SJSA1 (cell line): ENCODE measurements at regions not wholly inside any gene's neighbourhood (a gene's known extent, or its start where the extent isn't known, plus 50 kb on each side); places are given as distances from the start of the nearest gene placed in this dataset.
A peak's percentile ranks its signal among the peaks of the same experiment; 100 is the strongest.

Experiments
- DNase-seq, 2 experiments: peaks; one replicate each; pipeline ENCODE4 v3.0.0-alpha.2; 2015 to 2020; ENCODE audit warnings: low spot score in 2 of 2, low read depth in 1 of 2
- H3K27ac ChIP-seq: fragments of 250-450 bp; sonication (Bioruptor Pico); 2 replicates; pipeline ENCODE4 v1.5.1; 2020; ENCODE audit warnings: mild to moderate bottlenecking, moderate library complexity
- H3K27me3 ChIP-seq: fragments of 250-450 bp; sonication (Bioruptor Pico); replicated peaks from 2 replicates; pipeline ENCODE4 v1.5.1; 2020; ENCODE audit warnings: mild to moderate bottlenecking, moderate library complexity
- H3K36me3 ChIP-seq: fragments of 250-450 bp; sonication (Bioruptor Pico); 2 replicates; pipeline ENCODE4 v1.5.1; 2020; ENCODE audit warnings: mild to moderate bottlenecking
- H3K4me1 ChIP-seq: fragments of 250-450 bp; sonication (Bioruptor Pico); replicated peaks from 2 replicates; pipeline ENCODE4 v1.6.1; 2021; ENCODE audit warnings: mild to moderate bottlenecking
- H3K4me3 ChIP-seq: fragments of 250-450 bp; sonication (Bioruptor Pico); 2 replicates; pipeline ENCODE4 v1.5.1; 2020; ENCODE audit warnings: mild to moderate bottlenecking
- H3K9me3 ChIP-seq: fragments of 250-450 bp; sonication (Bioruptor Pico); replicated peaks from 2 replicates; pipeline ENCODE4 v1.5.1; 2020; ENCODE audit warnings: mild to moderate bottlenecking

GRCh38 chr2:239476757-239477585 lies 76.2 kb upstream of the HDAC4 start:
- Histone ChIP-seq H3K27me3 (peaks cover 12% of the 10 kb centered on the region), H3K27ac (no peak overlapping the region), H3K4me3 (no peak overlapping the region), H3K9me3 (no peaks in the 10 kb centered on the region), H3K4me1 (no peaks in the 10 kb centered on the region), H3K36me3 (no peaks in the 10 kb centered on the region)
- no peak for DNase-seq

- no peak for DNase-seq
Observed at GRCh38 chr2:239476029-239476756, 75.4 kb upstream of the HDAC4 start.

GRCh38 chr2:239475161-239476028 lies 74.6 kb upstream of the HDAC4 start:
- Histone ChIP-seq H3K4me1 (no peaks in the 10 kb centered on the region), H3K9me3 (no peaks in the 10 kb centered on the region), H3K4me3 (no peak overlapping the region), H3K36me3 (no peaks in the 10 kb centered on the region), H3K27ac (no peak overlapping the region), H3K27me3 (peaks cover 12% of the 10 kb centered on the region)
- no peak for DNase-seq

More at GRCh38 chr2:239476029-239476756, 75.4 kb upstream of the HDAC4 start:
- H3K4me3 ChIP-seq = no peak overlapping the region
- H3K27me3 ChIP-seq = peaks cover 12% of the 10 kb centered on the region
- H3K4me1 ChIP-seq = no peaks in the 10 kb centered on the region
- H3K9me3 ChIP-seq = no peaks in the 10 kb centered on the region
- no peaks in the 10 kb centered on the region for H3K36me3 ChIP-seq
- H3K27ac ChIP-seq = no peak overlapping the region

GRCh38 chr2:239473211-239473805 lies 72.5 kb upstream of the HDAC4 start:
- no peak overlapping the region for H3K27ac ChIP-seq
- no peak overlapping the region for H3K4me3 ChIP-seq
- peaks cover 12% of the 10 kb centered on the region for H3K27me3 ChIP-seq
- DNase-seq = no peak
- no peaks in the 10 kb centered on the region for H3K4me1 ChIP-seq
- no peaks in the 10 kb centered on the region for H3K9me3 ChIP-seq
- no peaks in the 10 kb centered on the region for H3K36me3 ChIP-seq

- DNase-seq = peak in 1 of 2 experiments; percentile 12
- H3K36me3 ChIP-seq = no peaks in the 10 kb centered on the region
- H3K27me3 ChIP-seq = peaks cover 12% of the 10 kb centered on the region
- no peak overlapping the region for H3K27ac ChIP-seq
- H3K4me3 ChIP-seq = no peak overlapping the region
- no peaks in the 10 kb centered on the region for H3K4me1 ChIP-seq
- no peaks in the 10 kb centered on the region for H3K9me3 ChIP-seq
Observed at GRCh38 chr2:239472235-239472775, 71.5 kb upstream of the HDAC4 start.

- DNase-seq = peak in 1 of 2 experiments; percentile 22
- H3K4me1 ChIP-seq = no peaks in the 10 kb centered on the region
- no peak overlapping the region for H3K27ac ChIP-seq
- H3K27me3 ChIP-seq = peaks cover 12% of the 10 kb centered on the region
- H3K36me3 ChIP-seq = no peaks in the 10 kb centered on the region
- no peaks in the 10 kb centered on the region for H3K9me3 ChIP-seq
- H3K4me3 ChIP-seq = no peak overlapping the region
Observed at GRCh38 chr2:239471011-239471792, 70.4 kb upstream of the HDAC4 start.

GRCh38 chr2:239470151-239470900 lies 69.5 kb upstream of the HDAC4 start:
- DNase-seq = peak in 1 of 2 experiments; percentile 5
- no peak overlapping the region for H3K4me3 ChIP-seq
- H3K9me3 ChIP-seq = no peaks in the 10 kb centered on the region
- no peaks in the 10 kb centered on the region for H3K4me1 ChIP-seq
- peaks cover 12% of the 10 kb centered on the region for H3K27me3 ChIP-seq
- H3K27ac ChIP-seq = no peak overlapping the region
- no peaks in the 10 kb centered on the region for H3K36me3 ChIP-seq

- H3K4me3 ChIP-seq = no peak overlapping the region
- DNase-seq = peak in 1 of 2 experiments; percentile 30
- H3K27me3 ChIP-seq = peaks cover 10% of the 10 kb centered on the region
- H3K27ac ChIP-seq = no peak overlapping the region
- H3K4me1 ChIP-seq = no peaks in the 10 kb centered on the region
- no peaks in the 10 kb centered on the region for H3K9me3 ChIP-seq
- no peaks in the 10 kb centered on the region for H3K36me3 ChIP-seq
Observed at GRCh38 chr2:239469106-239469960, 68.5 kb upstream of the HDAC4 start.

- no peak overlapping the region for H3K4me3 ChIP-seq
- no peaks in the 10 kb centered on the region for H3K9me3 ChIP-seq
- no peaks in the 10 kb centered on the region for H3K36me3 ChIP-seq
- H3K27ac ChIP-seq = no peak overlapping the region
- no peaks in the 10 kb centered on the region for H3K4me1 ChIP-seq
- H3K27me3 ChIP-seq = peaks cover 11% of the 10 kb centered on the region
- DNase-seq = peak in 1 of 2 experiments; percentile 37
Observed at GRCh38 chr2:239468491-239469105, 67.8 kb upstream of the HDAC4 start.

- Histone ChIP-seq H3K27me3 (peaks cover 11% of the 10 kb centered on the region), H3K4me3 (no peak overlapping the region), H3K36me3 (no peaks in the 10 kb centered on the region), H3K4me1 (no peaks in the 10 kb centered on the region), H3K9me3 (no peaks in the 10 kb centered on the region), H3K27ac (no peak overlapping the region)
- DNase-seq = no peak
Observed at GRCh38 chr2:239467956-239468490, 67.2 kb upstream of the HDAC4 start.
